IPS DF 4.7 (cell line): ENCODE measurements at regions not wholly inside any gene's neighbourhood (a gene's known extent, or its start where the extent isn't known, plus 50 kb on each side); places are given as distances from the start of the nearest gene placed in this dataset.

Experiments used
- DNase-seq: peaks from one replicate; pipeline ENCODE4 v3.0.0-alpha.2; 2013; ENCODE audit warnings: low spot score; ENCODE audit errors: extremely low read depth

- DNase-seq: no peak
Observed at GRCh38 chr4:157792716-157793115, 380.1 kb downstream of the GASK1B start.

- DNase-seq: no peak
Observed at GRCh38 chr4:157791236-157791635, 381.6 kb downstream of the GASK1B start.

GRCh38 chr4:157787618-157788017 is 385.2 kb downstream of the GASK1B start:
- DNase-seq: no peak

- DNase-seq: no peak
Observed at GRCh38 chr4:157781361-157781760, 391.5 kb downstream of the GASK1B start.

GRCh38 chr4:157779081-157779480 is 393.7 kb downstream of the GASK1B start:
- no peak for DNase-seq

- no peak for DNase-seq
Observed at GRCh38 chr4:157776930-157777528, 395.8 kb downstream of the GASK1B start.

- DNase-seq: no peak
Observed at GRCh38 chr4:157775971-157776370, 396.9 kb downstream of the GASK1B start.

- DNase-seq: no peak
Observed at GRCh38 chr4:157772907-157773306, 399.9 kb downstream of the GASK1B start.

GRCh38 chr4:157768419-157768818 is 404.4 kb downstream of the GASK1B start:
- no peak for DNase-seq

GRCh38 chr4:157763490-157763889 is 409.3 kb downstream of the GASK1B start:
- DNase-seq: no peak

- DNase-seq: no peak
Observed at GRCh38 chr4:157754410-157754809, 418.4 kb downstream of the GASK1B start.

- no peak for DNase-seq
Observed at GRCh38 chr4:157751631-157752030, 421.2 kb downstream of the GASK1B start.

- DNase-seq: no peak
Observed at GRCh38 chr4:157741642-157742041, 431.2 kb downstream of the GASK1B start.

- no peak for DNase-seq
Observed at GRCh38 chr4:157739242-157739641, 433.6 kb downstream of the GASK1B start.

- DNase-seq: no peak
Observed at GRCh38 chr4:157728215-157728614, 444.6 kb downstream of the GASK1B start.

- no peak for DNase-seq
Observed at GRCh38 chr4:157727163-157727562, 445.7 kb downstream of the GASK1B start.

GRCh38 chr4:157722146-157722545 is 450.7 kb downstream of the GASK1B start:
- no peak for DNase-seq

- no peak for DNase-seq
Observed at GRCh38 chr4:157713342-157713741, 459.5 kb downstream of the GASK1B start.

GRCh38 chr4:157706155-157706554 is 466.7 kb downstream of the GASK1B start:
- DNase-seq: no peak

- DNase-seq: no peak
Observed at GRCh38 chr4:157702831-157703230, 470.0 kb downstream of the GASK1B start.

- DNase-seq: no peak
Observed at GRCh38 chr4:157701695-157701994, 471.2 kb downstream of the GASK1B start.

GRCh38 chr4:157700898-157701694 is 471.7 kb downstream of the GASK1B start:
- DNase-seq: no peak

GRCh38 chr4:157689476-157689875 is 468.9 kb downstream of the GRIA2 start:
- DNase-seq: no peak
